ENCODE measurements at regions not wholly inside any gene's neighbourhood (a gene's known extent, or its start where the extent isn't known, plus 50 kb on each side); places are given as distances from the start of the nearest gene placed in this dataset.
"Not testable (repeated sequence)": the region's sequence is repeated elsewhere in the genome, so short reads cannot be mapped to it uniquely, and the experiment has no call there.

DNA sequence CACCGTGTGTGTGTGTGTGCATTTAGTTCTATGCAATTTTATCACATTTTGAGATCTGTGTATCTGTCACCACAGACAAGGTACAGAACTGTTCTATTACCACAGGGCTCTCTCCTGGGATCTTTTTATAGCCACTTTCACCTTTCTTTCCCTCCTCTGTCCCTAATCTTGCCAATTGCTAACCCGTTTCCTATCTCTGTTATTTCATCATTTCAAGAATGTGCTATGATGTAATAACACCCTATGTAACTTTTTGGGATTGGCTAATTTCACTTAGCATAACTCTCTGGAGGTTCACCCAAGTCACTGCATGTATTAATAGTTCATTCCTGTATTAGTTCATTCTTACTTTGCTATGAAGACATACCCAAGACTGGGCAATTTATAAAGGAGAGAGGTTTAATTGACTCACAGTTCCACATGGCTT, 657.7 kb downstream of the QKI start:
- DNase-seq (ENCODE audit: low spot score): no peak

DNA sequence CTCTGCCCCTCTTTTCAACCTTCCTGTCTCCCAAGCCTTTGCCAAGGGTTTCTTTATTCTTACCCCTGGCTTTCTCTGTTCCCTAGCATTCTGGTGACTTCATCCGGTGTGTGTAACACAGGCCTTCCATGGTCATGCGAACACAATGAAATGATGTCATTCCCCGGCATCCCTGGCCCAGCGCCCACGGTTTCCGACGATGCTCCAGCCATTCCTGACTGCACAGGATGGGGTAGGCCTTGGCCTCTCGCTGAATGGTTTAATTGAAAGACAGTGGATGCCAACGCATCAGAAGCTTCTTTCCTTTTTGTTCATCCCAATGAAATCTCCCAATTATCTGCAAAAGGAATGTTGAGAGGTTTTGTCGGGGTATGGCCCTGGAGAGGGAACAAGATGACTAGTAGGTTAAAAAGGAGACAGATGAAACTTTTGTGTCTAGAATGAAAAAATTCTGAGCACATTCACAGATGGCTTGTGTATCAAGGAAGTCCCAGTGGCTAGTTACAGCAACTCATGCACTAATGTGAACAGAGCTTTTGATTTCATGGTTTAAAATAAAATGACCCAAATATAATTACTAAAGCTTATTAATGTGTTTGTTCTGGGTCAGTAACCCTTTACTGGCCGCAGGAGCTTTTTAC, 655.0 kb downstream of the QKI start:
- DNase-seq (ENCODE audit: low spot score): peak; percentile 67

DNA sequence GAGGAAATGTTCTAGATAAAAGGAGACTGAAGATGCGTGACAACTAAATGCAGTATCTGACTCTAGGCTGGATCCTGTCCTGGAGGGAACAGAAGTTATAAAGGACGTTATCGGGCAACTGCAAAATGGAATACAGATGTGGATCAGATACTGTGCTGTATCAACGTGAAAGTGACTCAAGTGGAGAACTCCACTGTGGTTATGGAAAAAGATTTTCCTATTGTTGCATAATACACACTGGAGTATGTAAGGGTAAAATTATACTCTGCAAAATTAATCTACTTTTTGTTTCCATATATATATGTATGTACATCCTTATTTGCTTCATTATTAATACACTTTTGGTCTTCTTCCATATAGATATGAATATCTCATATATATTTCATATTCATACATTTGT, 654.0 kb downstream of the QKI start:
- no peak for DNase-seq (ENCODE audit: low spot score)

DNA sequence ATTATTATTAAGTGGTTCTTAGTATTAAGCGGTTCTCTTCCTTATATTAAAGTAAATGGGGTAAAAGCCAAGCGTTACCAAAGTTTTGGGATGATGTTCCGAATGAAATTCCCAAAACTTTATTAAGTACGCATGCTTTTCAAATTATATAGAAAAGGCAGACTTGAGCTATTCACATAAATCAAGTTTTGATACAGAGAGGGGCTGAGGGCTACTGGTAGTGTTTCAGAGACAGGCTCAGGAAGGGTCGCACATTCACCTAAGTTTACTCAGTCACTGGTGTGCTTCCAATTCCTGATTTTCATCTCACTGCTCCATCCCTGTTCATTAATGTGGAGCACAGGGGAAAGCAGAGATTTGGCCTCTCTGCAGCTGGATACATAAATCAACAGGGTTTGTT, 652.2 kb downstream of the QKI start:
- DNase-seq (ENCODE audit: low spot score): no peak

DNA sequence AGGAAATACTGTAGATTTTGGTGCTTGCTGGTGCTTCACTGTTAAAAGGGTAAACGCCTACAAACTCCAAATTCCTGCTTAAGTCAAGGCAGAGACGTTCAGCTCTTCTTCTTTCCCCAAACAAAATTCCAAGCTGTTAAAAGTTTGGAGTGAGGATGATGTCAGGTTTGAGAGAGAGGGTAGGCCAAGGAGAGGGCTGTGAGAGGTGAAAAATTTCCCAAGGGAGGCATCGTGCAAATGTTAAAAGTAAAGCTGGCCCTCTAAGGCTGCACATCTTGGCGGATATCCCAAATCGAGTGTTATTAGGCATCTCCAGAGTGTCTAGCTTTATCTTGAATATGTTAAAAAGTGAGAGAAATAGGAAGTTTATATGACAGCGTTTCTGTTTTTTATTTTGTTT, 651.8 kb downstream of the QKI start:
- DNase-seq (ENCODE audit: low spot score): no peak

DNA sequence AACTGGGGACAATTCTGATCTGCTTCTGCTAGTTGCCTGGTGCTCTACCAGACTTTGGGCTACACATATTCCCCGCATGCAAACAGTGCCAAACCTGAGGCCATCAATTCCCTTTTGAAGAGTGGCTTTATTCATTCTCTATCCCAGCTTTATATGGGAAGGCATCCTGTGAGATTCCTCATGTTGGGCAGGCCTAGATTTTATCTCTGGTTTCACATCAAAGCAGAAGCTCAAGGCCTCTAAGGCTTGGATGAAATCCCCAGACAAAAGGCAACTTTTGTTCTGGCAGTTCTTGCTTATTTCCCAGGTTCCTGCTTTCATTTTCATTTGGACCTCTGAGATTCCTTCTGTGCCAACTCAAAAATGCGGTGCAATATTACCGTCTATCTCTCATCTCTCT, 648.8 kb downstream of the QKI start:
- no peak for DNase-seq (ENCODE audit: low spot score)

DNA sequence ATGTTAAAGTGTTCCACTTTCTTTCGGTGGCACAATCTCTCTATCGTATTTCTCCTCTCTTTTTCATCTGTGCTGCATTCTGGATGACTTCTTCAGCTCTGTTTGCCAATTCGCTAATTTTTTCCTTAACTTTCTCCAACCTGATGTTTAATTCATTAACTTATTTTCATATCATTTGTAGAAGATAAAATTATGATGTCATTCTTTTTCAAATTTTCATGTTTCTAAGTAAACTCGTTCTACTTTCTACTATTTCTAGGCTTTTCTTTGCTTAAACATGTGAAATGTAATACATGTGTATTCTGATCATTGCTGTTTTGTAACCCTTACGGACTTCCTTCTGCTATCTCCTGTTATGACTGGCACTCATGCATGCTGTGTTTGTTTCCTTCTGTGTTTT, 648.4 kb downstream of the QKI start:
- no peak for DNase-seq (ENCODE audit: low spot score)

DNA sequence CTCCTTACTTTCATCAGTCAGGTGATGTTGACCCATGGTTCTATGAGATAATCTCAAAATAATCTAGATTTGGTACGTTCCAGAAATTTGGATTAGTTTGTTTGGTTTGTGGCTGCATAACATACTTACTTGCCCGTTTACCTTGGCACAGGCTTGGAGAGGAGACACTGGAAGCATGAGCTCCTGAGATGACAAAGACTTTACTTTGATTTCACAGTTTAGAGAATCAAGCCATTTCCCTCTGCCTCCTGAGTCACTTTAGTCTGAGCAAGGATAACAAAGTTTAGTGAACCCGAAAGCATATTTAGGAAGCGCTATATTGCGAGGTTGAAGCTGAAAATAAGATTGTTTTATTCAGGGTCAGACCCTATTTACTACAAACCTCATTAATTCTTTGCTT, 643.4 kb downstream of the QKI start:
- no peak for DNase-seq (ENCODE audit: low spot score)

DNA sequence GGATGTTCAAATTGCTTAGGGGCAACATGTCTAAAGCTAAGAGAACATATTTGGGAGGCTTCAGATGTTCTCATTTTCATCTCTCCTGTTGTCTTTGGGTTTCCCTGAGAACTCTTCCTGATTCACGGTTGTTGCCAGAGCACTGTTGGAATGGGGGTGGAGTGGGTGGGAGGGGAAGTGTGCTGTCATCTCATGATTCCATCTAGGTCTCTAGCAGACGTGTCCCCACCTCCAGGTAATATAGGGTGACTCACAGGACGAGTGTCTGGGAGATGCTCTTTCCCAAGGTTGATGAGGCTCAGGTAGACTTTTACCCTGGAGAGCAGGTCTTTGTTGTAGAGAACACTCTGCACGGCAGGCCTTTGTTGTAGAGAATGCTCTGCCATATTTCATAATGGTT, 636.9 kb downstream of the QKI start:
- DNase-seq (ENCODE audit: low spot score): no peak

DNA sequence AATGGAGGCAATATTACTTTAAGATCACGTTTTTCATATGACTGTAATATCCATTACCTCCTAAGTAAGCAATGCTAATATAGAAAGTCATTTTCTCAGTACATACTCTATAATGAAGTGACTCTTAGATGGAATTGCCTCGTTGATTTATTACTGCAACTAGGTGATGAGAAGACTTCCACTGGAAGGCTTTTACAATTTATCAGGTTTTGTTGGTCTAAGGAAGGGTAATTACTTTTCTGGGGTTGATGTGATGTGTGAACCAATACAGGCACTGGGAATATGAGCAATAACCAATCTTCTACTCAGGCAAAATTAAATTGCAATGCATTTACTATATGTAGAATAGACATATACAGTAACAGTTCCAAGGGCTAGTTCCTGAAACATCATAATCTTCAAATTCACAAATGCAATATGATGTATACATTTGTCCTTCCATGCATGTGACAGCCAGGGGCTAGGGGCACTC, 635.0 kb downstream of the QKI start:
- DNase-seq (ENCODE audit: low spot score): no peak

DNA sequence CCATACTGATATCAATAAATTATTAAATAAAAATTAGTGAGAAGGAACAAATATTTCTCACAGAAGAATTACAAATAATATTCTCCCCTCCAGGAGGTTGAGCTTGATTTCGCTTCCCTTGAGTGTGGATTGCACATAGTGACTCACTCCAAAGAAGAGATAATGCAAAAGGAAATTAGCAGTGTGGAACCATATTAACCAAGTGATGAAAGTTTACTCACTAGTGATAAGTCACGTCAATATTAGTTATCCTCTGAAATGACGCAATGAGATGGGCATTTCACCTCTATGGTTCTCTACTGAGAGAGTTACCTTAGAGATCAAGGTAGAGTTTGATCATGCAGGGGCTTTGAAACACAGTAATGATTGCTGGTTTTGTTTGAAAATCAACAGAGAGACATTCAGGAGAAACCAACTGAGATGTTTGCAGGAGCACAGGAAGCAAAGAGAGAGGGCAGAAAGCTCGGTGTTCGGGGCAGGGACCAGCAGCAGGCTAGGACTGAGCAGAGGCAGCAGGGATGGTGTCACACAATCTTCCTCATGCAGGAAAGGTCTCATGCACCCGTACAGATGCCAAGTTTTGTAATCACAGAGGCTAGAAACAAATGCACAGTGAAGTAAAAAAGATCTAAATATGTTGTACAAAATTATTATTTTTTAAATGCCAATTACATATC, 634.5 kb downstream of the QKI start:
- no peak for DNase-seq (ENCODE audit: low spot score)

DNA sequence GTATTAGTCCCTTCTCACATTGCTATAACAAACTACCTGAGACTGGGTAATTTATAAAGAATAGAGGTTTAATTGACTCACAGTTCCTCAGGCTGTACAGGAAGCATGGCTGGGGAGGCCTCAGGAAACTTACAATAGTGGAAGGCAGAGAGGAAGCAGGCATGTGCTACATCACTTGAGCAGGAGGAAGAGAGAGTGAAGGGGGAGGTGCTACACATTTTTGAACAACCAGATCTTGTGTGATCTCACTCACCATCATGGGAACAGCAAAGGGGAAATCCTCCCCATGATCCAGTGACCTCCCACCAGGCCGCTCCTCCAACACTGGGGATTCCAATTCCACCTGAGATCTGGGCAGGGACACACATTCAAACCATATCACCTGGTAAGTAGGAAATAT, 630.6 kb downstream of the QKI start:
- DNase-seq (ENCODE audit: low spot score): no peak

DNA sequence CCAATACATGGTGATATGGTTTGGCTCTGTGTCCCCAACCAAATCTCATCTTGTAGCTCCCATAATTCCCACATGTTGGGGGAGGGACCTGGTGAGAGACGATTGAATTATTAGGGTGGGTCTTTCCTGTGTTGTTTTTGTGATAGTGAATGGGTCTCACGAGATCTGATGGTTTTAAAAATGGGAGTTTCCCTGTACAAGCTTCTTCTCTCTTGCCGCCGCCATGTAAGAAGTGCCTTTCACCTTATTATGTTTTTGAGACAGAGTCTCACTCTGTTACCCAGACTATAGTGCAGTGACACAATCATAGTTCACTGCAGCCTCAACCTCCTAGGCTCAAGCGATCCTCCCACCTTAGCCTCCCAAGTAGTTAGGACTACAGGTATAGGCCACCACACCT, 629.1 kb downstream of the QKI start:
- not testable (repeated sequence) for DNase-seq (ENCODE audit: low spot score)

DNA sequence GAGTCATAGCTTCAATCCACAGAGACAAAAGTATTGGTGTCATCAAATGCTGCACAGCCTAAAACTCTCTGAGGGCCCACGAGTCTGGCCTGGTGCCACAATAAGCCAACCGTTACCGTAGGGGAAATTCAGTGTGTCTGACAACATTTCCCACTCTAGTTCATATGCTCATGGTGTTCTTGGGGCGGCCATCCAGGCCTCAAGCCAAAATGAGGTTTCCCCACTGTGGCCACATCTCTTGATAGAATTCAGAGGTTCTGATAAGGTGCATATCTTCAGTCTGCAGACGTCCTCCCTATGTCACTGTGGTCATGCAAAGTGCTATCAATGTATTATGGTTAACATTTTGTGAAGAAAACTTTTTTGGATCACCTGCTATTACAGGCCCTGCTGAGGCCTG, 627.7 kb downstream of the QKI start:
- DNase-seq (ENCODE audit: low spot score): no peak

DNA sequence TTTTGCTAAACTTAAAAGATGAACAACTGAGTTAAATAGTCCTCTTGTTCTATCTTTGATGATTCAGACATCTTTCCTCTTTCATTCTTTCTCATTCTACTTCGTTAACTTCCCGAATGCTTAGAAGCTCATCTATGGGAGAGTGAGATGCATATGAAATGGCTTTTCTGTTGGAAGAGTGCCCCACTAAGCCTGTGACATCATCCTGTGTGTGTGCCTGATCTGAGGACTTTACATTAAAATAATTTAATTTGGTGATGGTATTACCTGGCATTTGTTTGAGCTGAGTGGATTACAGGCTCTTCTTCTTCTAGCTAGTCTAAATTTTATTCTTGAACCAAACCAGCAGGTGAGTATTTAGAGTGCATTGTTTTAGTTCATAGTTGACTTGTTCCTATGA, 626.5 kb downstream of the QKI start:
- no peak for DNase-seq (ENCODE audit: low spot score)

DNA sequence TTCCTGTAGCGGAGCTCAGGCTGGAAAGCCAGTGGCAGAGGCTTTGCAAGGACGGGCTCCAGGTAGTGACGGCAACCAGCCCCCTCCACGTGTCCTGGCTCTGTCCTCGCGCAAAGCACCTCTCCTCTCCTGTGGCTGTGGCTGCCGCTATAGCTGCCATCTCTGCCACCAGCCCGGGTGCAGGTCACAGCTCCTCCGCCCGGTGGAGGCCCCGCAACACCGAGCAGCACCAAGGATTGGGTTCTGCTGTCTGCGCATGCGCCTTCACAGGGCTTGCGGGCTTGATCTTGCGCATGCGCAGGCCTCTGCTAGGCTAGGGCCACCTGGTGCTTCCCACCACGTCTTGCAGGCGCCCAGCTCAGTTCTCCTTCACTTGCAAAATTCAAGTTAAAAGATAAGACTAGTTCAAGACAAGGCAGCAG, 625.4 kb downstream of the QKI start:
- no peak for DNase-seq (ENCODE audit: low spot score)

DNA sequence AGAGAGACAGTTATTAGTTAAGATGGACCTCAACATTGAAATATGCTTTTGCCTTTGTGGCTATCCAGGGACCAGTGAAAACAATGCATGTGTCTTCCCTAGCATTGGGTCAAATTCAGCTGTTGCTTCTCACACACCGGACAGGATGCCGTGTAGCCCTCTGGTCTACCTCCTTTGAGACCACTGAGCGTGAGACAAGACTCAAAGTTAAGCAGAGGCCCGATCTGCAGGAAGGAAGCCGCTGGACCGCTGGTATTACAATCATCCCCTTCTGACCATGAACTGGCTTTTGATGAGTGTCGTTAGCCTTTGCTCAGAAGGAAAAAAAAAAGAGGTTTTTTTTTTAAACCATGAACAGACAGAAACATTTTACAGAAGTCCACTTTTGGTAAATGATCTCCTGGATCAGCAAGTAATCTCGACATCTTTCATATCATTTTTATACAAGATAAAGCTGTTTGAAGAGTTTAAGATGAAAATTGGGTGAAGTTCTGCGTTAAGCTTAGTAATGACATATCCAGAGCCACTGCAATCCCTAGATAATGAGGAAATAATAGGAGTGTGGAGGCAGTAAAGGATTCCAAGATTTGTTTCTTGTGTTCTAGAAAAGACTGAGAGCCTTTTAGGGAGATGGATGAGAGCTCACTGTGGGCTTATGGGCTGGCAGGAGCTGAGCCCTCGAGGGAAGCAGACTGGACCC, 622.8 kb downstream of the QKI start:
- no peak for DNase-seq (ENCODE audit: low spot score)

DNA sequence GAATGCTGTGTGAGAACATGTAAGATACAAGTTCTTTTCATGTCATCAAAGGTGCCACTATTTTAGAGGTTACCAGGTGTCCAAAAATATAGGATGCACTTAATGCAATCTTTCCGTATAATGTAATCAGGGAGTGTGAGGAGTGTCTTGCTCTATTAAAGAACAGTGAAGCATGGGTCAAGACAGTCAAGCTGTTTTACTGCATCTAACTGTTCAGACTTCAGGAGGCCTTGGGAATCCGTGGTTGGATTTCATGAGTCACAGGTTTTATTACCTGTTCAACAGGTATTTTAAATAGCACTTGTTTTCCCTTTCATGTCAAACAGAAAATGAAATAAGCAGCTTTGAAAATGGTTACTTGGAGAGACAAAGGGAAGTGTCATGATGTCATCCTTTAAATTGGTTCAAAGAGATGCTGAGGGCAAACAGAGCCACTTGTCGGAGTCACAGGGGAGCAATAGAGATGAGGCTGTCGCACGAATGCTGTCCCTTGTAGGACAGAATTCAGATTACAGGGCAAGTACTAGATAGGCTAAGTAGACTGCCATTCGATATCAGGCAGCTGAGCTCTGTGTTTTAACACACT, 621.5 kb downstream of the QKI start:
- DNase-seq (ENCODE audit: low spot score): no peak

DNA sequence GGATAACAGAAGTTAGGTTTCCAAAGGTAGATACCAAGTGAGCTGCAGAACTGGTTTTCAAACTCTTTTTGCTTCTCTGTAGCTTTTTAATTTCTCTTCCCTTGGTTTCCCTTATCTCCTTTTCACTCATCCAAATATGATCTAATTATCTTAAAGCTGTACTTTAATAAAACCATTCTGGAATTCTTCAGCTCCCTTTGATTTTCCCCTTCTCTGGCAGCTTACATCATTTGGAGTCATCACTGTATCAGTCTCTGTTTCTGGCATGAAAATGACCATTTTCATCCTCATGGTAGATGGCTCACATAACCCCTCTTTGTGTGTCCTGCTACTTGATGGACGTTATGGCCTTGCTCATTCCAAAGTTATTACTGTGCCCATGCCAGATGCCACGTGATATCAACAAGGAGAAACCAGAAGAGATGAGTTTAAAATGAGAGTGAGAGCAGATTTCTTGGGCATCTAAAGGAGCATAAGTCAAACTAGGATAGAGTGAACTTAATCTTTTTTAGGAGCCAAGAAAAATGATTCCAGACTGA, 620.2 kb downstream of the QKI start:
- DNase-seq (ENCODE audit: low spot score): no peak

DNA sequence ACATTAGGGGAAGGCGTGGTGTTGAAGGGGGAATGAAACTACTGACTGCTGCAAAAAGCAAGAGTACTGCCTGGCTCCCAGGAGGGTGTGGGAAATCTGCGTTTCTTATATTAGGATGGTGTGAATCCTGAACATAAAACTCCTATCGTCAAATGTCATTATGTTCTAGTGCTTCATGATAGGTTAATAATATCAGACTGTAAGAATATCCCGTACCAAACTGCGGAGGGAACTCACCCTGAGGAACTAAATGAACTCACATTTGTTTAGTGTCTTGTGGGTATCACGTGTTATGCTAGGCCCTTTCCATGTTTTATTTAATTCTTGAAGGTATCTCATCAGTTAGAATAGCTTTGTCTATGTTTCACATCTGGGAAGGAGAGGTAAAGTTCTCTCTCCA, 610.7 kb downstream of the QKI start:
- DNase-seq (ENCODE audit: low spot score): no peak

DNA sequence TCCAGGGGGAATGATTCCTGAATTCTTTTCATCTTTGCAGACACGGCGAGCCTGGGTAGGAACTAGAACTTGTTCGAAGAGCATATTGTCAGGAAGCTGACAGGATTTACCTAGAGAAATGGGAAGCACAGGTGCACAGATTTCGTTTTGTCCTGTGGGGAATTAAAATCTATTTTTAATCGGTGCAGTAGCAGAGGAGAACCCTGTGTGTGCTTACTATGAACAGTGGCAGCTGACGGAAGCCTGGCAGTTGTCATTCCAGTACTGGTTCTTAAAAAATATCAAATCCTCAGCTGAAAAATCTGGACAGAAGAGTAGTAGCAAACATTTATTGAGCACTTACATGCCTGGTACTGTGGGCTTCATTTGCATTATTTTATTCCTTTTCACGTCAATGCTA, 609.0 kb downstream of the QKI start:
- DNase-seq (ENCODE audit: low spot score): no peak

DNA sequence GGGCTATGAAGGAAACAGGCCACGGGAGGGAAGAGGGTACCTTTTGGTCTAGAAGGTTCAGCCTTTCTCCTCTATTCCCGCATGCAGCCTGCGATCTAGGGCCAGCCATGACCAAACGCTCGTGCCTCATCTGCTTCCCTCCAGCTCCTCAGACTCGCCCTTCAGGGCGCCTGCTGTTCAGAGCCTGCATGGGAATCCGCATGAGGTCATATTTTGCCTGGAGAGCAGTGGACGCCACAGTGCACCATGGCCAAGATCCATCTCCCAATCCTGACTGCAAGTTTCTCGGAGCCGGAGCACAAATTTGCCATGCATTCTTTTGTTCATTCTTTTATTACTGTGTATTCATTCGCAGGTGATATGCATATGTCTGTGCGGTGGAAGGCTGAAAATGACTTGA, 608.1 kb downstream of the QKI start:
- DNase-seq (ENCODE audit: low spot score): no peak
